Breast epithelium (tissue), 4 donors: ENCODE measurements at regions not wholly inside any gene's neighbourhood (a gene's known extent, or its start where the extent isn't known, plus 50 kb on each side); places are given as distances from the start of the nearest gene placed in this dataset.

ENCODE experiments used
- DNase-seq, 2 donors: peaks; one replicate each; pipeline ENCODE4 v3.0.0-alpha.2; 2019; ENCODE audit warnings: low spot score in 2 of 2
- H3K27ac ChIP-seq, 2 donors: fragments of 200-600 bp; sonication (generic) in 1 of 2; one replicate each; pipeline ENCODE4 v1.5.1; 2016 to 2019; ENCODE audit warnings: mild to moderate bottlenecking in 1 of 2
- H3K27me3 ChIP-seq, 2 donors: fragments of 200-600 bp; sonication (generic) in 1 of 2; one replicate each; pipeline versions ENCODE4 v1.5.1 to v1.6.0; 2017 to 2019; ENCODE audit warnings: control low read depth in 1 of 2, mild to moderate bottlenecking in 1 of 2
- H3K36me3 ChIP-seq: fragments of 200-600 bp; one replicate; pipeline ENCODE4 v1.5.1; 2019
- H3K4me1 ChIP-seq, 2 donors: fragments of 200-600 bp; sonication (generic); one replicate each; pipeline ENCODE4 v1.5.1; 2016 to 2019; ENCODE audit warnings: control low read depth in 1 of 2
- H3K4me3 ChIP-seq, 3 donors: fragments of 200-600 bp; sonication (generic); 1 replicate in 2 of 3; 2 replicates in 1 of 3; pipeline ENCODE4 v1.5.1; 2016 to 2019; ENCODE audit warnings: mild to moderate bottlenecking in 3 of 3, moderate library complexity in 2 of 3
- H3K9me3 ChIP-seq, 2 donors: fragments of 200-600 bp; sonication (generic) in 1 of 2; one replicate each; pipeline ENCODE4 v1.5.1; 2016 to 2019; ENCODE audit warnings: control low read depth in 1 of 2
- CTCF ChIP-seq, 3 donors: fragments of 450-650 bp; IDR thresholded peaks; one replicate each; pipeline ENCODE4 v1.5.1; 2016 to 2017; ENCODE audit warnings: antibody characterized with exemption in 3 of 3, mild to moderate bottlenecking in 3 of 3, moderate library complexity in 3 of 3
- POLR2A ChIP-seq: fragments of 450-650 bp; IDR thresholded peaks from one replicate; pipeline ENCODE4 v1.6.1; 2016; ENCODE audit warnings: antibody characterized with exemption, mild to moderate bottlenecking, moderate library complexity
- POLR2AphosphoS5 ChIP-seq, 3 donors: sonication (generic); formaldehyde crosslinking; IDR thresholded peaks; one replicate each; pipeline ENCODE4 v1.6.1; 2017; ENCODE audit warnings: antibody characterized with exemption in 3 of 3
- intact Hi-C: fragments of 100-400 bp; cut with DNase I; formaldehyde crosslinking; loops from one replicate; pipeline ENCODE4 v1.15.1; 2023; ENCODE audit warnings: low total_unique reads

DNA sequence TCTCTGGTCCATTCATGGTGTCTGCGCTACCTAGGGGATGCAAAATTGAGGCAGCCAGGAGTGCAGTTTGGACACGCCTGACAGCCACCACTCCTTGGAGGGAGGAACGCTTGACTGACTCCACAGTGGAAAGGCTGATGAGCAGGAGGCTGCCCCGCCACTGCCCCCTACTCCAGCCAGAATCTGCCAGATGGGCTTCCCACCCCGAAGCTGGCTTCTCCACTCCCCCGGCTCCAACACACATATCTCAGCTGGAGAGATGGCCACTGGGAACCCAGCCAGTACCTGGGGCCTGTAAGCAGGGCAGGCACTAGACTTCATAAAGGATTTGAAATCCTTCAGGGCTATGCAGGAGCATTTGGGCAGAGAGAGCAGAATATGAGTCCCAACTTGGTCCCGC, 51.4 kb upstream of the BLCAP start:
- no peaks in the 10 kb centered on the region for H3K36me3 ChIP-seq
- no peak for TF ChIP-seq CTCF (IDR thresholded peaks at IDR 0.05)
- no peak for TF ChIP-seq POLR2A
- no peak for TF ChIP-seq POLR2AphosphoS5 (IDR thresholded peaks at IDR 0.05)
- peaks cover 0 to 31% of the 10 kb centered on the region in 2 donors for H3K27me3 ChIP-seq
- no peak overlapping the region for H3K27ac ChIP-seq
- H3K4me1 ChIP-seq: no peaks in the 10 kb centered on the region
- no peak overlapping the region for H3K4me3 ChIP-seq
- intact Hi-C loops: no loop called here
- H3K9me3 ChIP-seq: no peaks in the 10 kb centered on the region
- no peak for DNase-seq

GRCh38 chr20:37577981-37578380, 50.3 kb upstream of the BLCAP start:
- no peak for DNase-seq
- H3K27me3 ChIP-seq: peaks cover 0 to 36% of the 10 kb centered on the region in 2 donors
- H3K4me1 ChIP-seq: no peaks in the 10 kb centered on the region
- no peak overlapping the region for H3K4me3 ChIP-seq
- intact Hi-C loops: no loop called here
- no peaks in the 10 kb centered on the region for H3K36me3 ChIP-seq
- H3K9me3 ChIP-seq: no peaks in the 10 kb centered on the region
- TF ChIP-seq POLR2A: no peak
- no peak for TF ChIP-seq POLR2AphosphoS5 (IDR thresholded peaks at IDR 0.05)
- no peak for TF ChIP-seq CTCF (IDR thresholded peaks at IDR 0.05)
- H3K27ac ChIP-seq: no peak overlapping the region
